ENCODE measurements at regions not wholly inside any gene's neighbourhood (a gene's known extent, or its start where the extent isn't known, plus 50 kb on each side); places are given as distances from the start of the nearest gene placed in this dataset.
"Not testable (repeated sequence)": the region's sequence is repeated elsewhere in the genome, so short reads cannot be mapped to it uniquely, and the experiment has no call there.

GRCh38 chr4:121583396-121583795, 113.4 kb downstream of the ANXA5 start:
- Histone ChIP-seq H3K4me2 (ENCODE audit: low read depth, low read length, poor library complexity, severe bottlenecking) (no peak overlapping the region), H3K36me3 (ENCODE audit: insufficient read depth, low read length) (no peaks in the 10 kb centered on the region), H3K9ac (ENCODE audit: low read depth, low read length, poor library complexity, severe bottlenecking) (no peak overlapping the region), H3K9me3 (ENCODE audit: insufficient read depth, low read depth, low read length) (no peaks in the 10 kb centered on the region), H3F3A (ENCODE audit: low read depth) (no peaks in the 10 kb centered on the region), H3K79me2 (ENCODE audit: insufficient read depth, low read length) (no peaks in the 10 kb centered on the region), H3K9me2 (replicated peaks; ENCODE audit: low read depth, low read length) (no peaks in the 10 kb centered on the region), H3K4me3 (ENCODE audit: low read length, poor library complexity, severe bottlenecking) (no peak overlapping the region), H4K20me1 (ENCODE audit: insufficient read depth, low read length, poor library complexity, severe bottlenecking) (no peaks in the 10 kb centered on the region), H3K27me3 (ENCODE audit: insufficient read depth, low read length, poor library complexity, severe bottlenecking) (no peaks in the 10 kb centered on the region), H3K4me1 (ENCODE audit: insufficient read depth, low read length, poor library complexity, severe bottlenecking) (no peaks in the 10 kb centered on the region), H2AFZ (ENCODE audit: low read length) (no peak overlapping the region)
- no peak for TF ChIP-seq CTCF (conservative IDR thresholded peaks at IDR 0.05; ENCODE audit: low read length)
- no peak for TF ChIP-seq EZH2phosphoT487 (IDR thresholded peaks at IDR 0.05; ENCODE audit: borderline replicate concordance)

GRCh38 chr4:121582296-121582695, 114.5 kb downstream of the ANXA5 start:
- Histone ChIP-seq H3K79me2 (ENCODE audit: insufficient read depth, low read length) (no peaks in the 10 kb centered on the region), H3K27me3 (ENCODE audit: insufficient read depth, low read length, poor library complexity, severe bottlenecking) (no peaks in the 10 kb centered on the region), H3K9ac (ENCODE audit: low read depth, low read length, poor library complexity, severe bottlenecking) (no peak overlapping the region), H3K9me2 (replicated peaks; ENCODE audit: low read depth, low read length) (no peaks in the 10 kb centered on the region), H2AFZ (ENCODE audit: low read length) (no peak overlapping the region), H3K4me1 (ENCODE audit: insufficient read depth, low read length, poor library complexity, severe bottlenecking) (no peaks in the 10 kb centered on the region), H3K4me2 (ENCODE audit: low read depth, low read length, poor library complexity, severe bottlenecking) (no peak overlapping the region), H4K20me1 (ENCODE audit: insufficient read depth, low read length, poor library complexity, severe bottlenecking) (no peaks in the 10 kb centered on the region), H3K4me3 (ENCODE audit: low read length, poor library complexity, severe bottlenecking) (no peak overlapping the region), H3F3A (ENCODE audit: low read depth) (no peaks in the 10 kb centered on the region), H3K9me3 (ENCODE audit: insufficient read depth, low read depth, low read length) (no peaks in the 10 kb centered on the region), H3K36me3 (ENCODE audit: insufficient read depth, low read length) (no peaks in the 10 kb centered on the region)
- no peak for TF ChIP-seq CTCF (conservative IDR thresholded peaks at IDR 0.05; ENCODE audit: low read length)
- no peak for TF ChIP-seq EZH2phosphoT487 (IDR thresholded peaks at IDR 0.05; ENCODE audit: borderline replicate concordance)

- not testable (repeated sequence) for H3K4me1 ChIP-seq (ENCODE audit: insufficient read depth, low read length, poor library complexity, severe bottlenecking); H3K9me2 ChIP-seq (replicated peaks; ENCODE audit: low read depth, low read length); H3K4me2 ChIP-seq (ENCODE audit: low read depth, low read length, poor library complexity, severe bottlenecking); H4K20me1 ChIP-seq (ENCODE audit: insufficient read depth, low read length, poor library complexity, severe bottlenecking); H3F3A ChIP-seq (ENCODE audit: low read depth); H3K79me2 ChIP-seq (ENCODE audit: insufficient read depth, low read length); H3K27me3 ChIP-seq (ENCODE audit: insufficient read depth, low read length, poor library complexity, severe bottlenecking); H3K36me3 ChIP-seq (ENCODE audit: insufficient read depth, low read length); H2AFZ ChIP-seq (ENCODE audit: low read length); H3K9me3 ChIP-seq (ENCODE audit: insufficient read depth, low read depth, low read length); H3K4me3 ChIP-seq (ENCODE audit: low read length, poor library complexity, severe bottlenecking); H3K9ac ChIP-seq (ENCODE audit: low read depth, low read length, poor library complexity, severe bottlenecking)
Observed at GRCh38 chr4:121575392-121575791, 121.4 kb downstream of the ANXA5 start.

- no peaks in the 10 kb centered on the region for H3K36me3 ChIP-seq (ENCODE audit: insufficient read depth, low read length)
- H3K27me3 ChIP-seq (ENCODE audit: insufficient read depth, low read length, poor library complexity, severe bottlenecking) = no peaks in the 10 kb centered on the region
- no peaks in the 10 kb centered on the region for H3K9me3 ChIP-seq (ENCODE audit: insufficient read depth, low read depth, low read length)
- no peak for TF ChIP-seq EZH2phosphoT487 (IDR thresholded peaks at IDR 0.05; ENCODE audit: borderline replicate concordance)
- TF ChIP-seq CTCF (conservative IDR thresholded peaks at IDR 0.05; ENCODE audit: low read length) = no peak
- H3K4me1 ChIP-seq (ENCODE audit: insufficient read depth, low read length, poor library complexity, severe bottlenecking) = no peaks in the 10 kb centered on the region
- H3K4me2 ChIP-seq (ENCODE audit: low read depth, low read length, poor library complexity, severe bottlenecking) = no peak overlapping the region
- H3F3A ChIP-seq (ENCODE audit: low read depth) = no peaks in the 10 kb centered on the region
- H4K20me1 ChIP-seq (ENCODE audit: insufficient read depth, low read length, poor library complexity, severe bottlenecking) = no peaks in the 10 kb centered on the region
- H3K4me3 ChIP-seq (ENCODE audit: low read length, poor library complexity, severe bottlenecking) = no peak overlapping the region
- H2AFZ ChIP-seq (ENCODE audit: low read length) = no peak overlapping the region
- no peak overlapping the region for H3K9ac ChIP-seq (ENCODE audit: low read depth, low read length, poor library complexity, severe bottlenecking)
- no peaks in the 10 kb centered on the region for H3K79me2 ChIP-seq (ENCODE audit: insufficient read depth, low read length)
- no peaks in the 10 kb centered on the region for H3K9me2 ChIP-seq (replicated peaks; ENCODE audit: low read depth, low read length)
Observed at GRCh38 chr4:121574618-121575017, 122.2 kb downstream of the ANXA5 start.

Data from Loucy (cell line).